Subcutaneous abdominal adipose tissue (tissue), 5 donors: ENCODE measurements at regions not wholly inside any gene's neighbourhood (a gene's known extent, or its start where the extent isn't known, plus 50 kb on each side); places are given as distances from the start of the nearest gene placed in this dataset.

Experiments used
- H3K27ac ChIP-seq: one replicate; pipeline ENCODE4 v1.7.0; 2013; ENCODE audit warnings: low read depth, mild to moderate bottlenecking, inconsistent platforms, low read length, moderate library complexity
- H3K27me3 ChIP-seq, 5 donors: one replicate each; pipeline ENCODE4 v1.7.0; 2013; ENCODE audit warnings: low read length in 5 of 5, inconsistent platforms in 1 of 5; ENCODE audit not compliant: control insufficient read depth in 5 of 5, insufficient read depth in 4 of 5
- H3K36me3 ChIP-seq, 5 donors: one replicate each; pipeline ENCODE4 v1.7.0; 2013; ENCODE audit warnings: low read length in 5 of 5; ENCODE audit not compliant: control insufficient read depth in 5 of 5, insufficient read depth in 5 of 5
- H3K4me1 ChIP-seq, 5 donors: one replicate each; pipeline ENCODE4 v1.7.0; 2013; ENCODE audit warnings: low read length in 5 of 5, mild to moderate bottlenecking in 3 of 5, moderate library complexity in 1 of 5; ENCODE audit not compliant: control insufficient read depth in 5 of 5, insufficient read depth in 5 of 5
- H3K4me3 ChIP-seq, 5 donors: one replicate each; pipeline ENCODE4 v1.7.0; 2013; ENCODE audit warnings: low read length in 5 of 5, low read depth in 1 of 5
- H3K9ac ChIP-seq, 5 donors: one replicate each; pipeline ENCODE4 v1.7.0; 2013; ENCODE audit warnings: low read length in 5 of 5, mild to moderate bottlenecking in 4 of 5, moderate library complexity in 3 of 5
- H3K9me3 ChIP-seq, 5 donors: one replicate each; pipeline ENCODE4 v1.7.0; 2013; ENCODE audit warnings: low read length in 5 of 5; ENCODE audit not compliant: control insufficient read depth in 5 of 5
- donor health status: healthy.
- donor health status: healthy.
- donor health status: healthy.
- donor health status: healthy.
- donor health status: healthy.

DNA sequence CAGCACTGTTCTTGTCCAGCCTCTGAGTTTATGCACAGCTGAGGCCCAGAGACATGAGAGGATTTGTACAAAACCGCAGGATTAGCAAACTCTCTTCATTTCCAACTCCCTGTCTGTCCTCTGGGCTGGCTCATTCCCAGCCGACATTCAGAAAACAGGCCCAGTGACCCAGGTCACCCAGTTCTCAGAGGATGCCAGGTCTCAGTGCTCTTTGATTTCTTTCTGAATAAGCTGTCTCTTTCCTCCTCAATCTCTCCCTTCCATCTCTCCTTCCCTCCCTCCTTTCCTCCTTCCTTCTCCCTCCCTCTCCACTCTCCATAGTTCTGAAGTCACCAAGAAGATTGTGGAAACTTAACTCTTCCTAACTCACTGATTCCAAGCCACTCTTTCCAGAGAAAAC, 372.7 kb upstream of the SULF2 start:
- H3K4me1 ChIP-seq: peaks cover 0 to 11% (median 3%) of the 10 kb centered on the region in 5 donors
- H3K36me3 ChIP-seq: no peaks in the 10 kb centered on the region
- peaks cover 0 to 8% (median 5%) of the 10 kb centered on the region in 5 donors for H3K9me3 ChIP-seq
- H3K27me3 ChIP-seq: peaks cover 0 to 11% (median 8%) of the 10 kb centered on the region in 5 donors
- no peak overlapping the region for H3K9ac ChIP-seq
- H3K27ac ChIP-seq: no peak overlapping the region
- H3K4me3 ChIP-seq: no peak overlapping the region

DNA sequence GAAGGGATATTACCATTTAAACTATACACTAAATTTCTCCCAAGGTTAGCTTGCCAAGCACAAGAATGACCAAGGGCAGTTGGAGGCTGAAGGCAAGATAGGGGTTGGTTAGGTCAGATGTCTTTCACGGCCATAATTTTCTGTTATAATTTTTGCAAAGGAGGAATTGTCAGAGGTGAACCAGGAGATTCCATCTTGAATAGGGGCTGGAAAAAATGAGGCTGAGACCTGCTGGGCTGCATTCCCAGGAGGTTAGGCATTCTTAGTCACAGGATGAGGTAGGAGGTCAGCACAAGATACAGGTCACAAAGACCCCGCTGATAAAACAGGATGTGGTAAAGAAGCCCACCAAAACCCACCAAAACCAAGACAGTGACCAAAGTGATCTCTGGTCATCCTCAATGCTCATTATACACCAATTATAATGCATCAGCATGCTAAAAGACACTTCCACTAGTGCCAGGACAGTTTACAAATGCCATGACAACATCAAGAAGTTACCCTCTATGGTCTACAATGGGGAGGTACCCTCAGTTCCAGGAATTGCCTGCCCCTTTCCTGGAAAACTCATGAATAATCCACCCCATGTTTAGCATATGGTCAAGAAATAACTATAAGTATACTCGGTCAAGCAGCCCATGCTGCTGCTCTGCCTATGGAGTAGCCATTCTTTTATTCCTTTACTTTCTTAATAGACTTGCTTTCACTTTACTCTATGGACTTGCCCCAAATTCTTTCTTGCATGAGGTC, 371.8 kb upstream of the SULF2 start:
- no peak overlapping the region for H3K27ac ChIP-seq
- H3K27me3 ChIP-seq: peaks cover 0 to 16% (median 12%) of the 10 kb centered on the region in 5 donors
- no peak overlapping the region for H3K4me3 ChIP-seq
- peaks cover 0 to 11% (median 3%) of the 10 kb centered on the region in 5 donors for H3K4me1 ChIP-seq
- no peak overlapping the region for H3K9ac ChIP-seq
- peaks cover 0 to 8% (median 5%) of the 10 kb centered on the region in 5 donors for H3K9me3 ChIP-seq
- no peaks in the 10 kb centered on the region for H3K36me3 ChIP-seq

DNA sequence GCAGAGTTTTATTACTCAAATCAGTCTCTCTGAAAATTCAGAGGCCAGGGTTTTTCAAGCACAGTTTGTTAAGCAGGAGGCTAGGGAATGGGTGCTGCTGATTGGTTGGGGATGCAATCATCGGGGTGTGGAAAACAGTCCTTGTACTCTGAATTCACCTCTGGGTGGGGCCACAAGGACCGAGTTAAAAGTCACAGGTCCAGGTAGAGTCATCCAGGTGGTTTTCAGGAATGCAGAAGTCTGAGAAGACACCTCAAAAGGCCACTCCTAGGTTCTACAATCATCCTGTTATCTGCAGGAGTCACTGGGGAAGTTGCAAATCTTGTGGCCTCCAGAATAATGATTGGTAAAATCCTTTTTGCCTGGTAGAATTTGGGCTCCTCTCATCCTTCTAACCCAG, 371.2 kb upstream of the SULF2 start:
- H3K27ac ChIP-seq: no peak overlapping the region
- H3K4me3 ChIP-seq: no peak overlapping the region
- H3K9me3 ChIP-seq: peaks cover 0 to 8% (median 5%) of the 10 kb centered on the region in 5 donors
- H3K9ac ChIP-seq: no peak overlapping the region
- no peaks in the 10 kb centered on the region for H3K36me3 ChIP-seq
- H3K27me3 ChIP-seq: peaks cover 0 to 16% (median 12%) of the 10 kb centered on the region in 5 donors
- peaks cover 0 to 11% (median 3%) of the 10 kb centered on the region in 5 donors for H3K4me1 ChIP-seq

DNA sequence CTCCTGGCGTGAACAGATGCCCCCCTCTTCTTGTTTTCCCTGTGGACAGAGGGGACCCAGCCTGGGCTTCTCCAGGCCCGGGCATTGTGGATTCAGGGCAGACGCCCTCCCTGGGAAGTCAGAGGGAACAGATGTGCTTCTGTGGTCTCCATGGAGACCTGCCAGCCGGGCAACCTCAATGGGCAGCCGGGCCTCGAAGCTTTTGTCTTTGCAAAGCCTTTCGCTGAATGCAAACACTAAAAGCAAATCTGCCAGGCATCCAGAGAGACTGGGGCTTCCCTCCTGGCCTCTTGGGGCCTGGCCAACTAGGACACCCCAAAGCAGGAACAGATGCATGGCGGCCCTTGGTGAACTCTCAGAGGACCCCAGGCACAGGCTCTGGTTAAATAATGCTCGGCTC, 370.0 kb upstream of the SULF2 start:
- H3K4me3 ChIP-seq: no peak overlapping the region
- H3K4me1 ChIP-seq: peaks cover 0 to 11% (median 3%) of the 10 kb centered on the region in 5 donors
- peaks cover 0 to 8% (median 5%) of the 10 kb centered on the region in 5 donors for H3K9me3 ChIP-seq
- no peak overlapping the region for H3K27ac ChIP-seq
- H3K9ac ChIP-seq: no peak overlapping the region
- no peaks in the 10 kb centered on the region for H3K36me3 ChIP-seq
- peaks cover 0 to 12% (median 12%) of the 10 kb centered on the region in 5 donors for H3K27me3 ChIP-seq

DNA sequence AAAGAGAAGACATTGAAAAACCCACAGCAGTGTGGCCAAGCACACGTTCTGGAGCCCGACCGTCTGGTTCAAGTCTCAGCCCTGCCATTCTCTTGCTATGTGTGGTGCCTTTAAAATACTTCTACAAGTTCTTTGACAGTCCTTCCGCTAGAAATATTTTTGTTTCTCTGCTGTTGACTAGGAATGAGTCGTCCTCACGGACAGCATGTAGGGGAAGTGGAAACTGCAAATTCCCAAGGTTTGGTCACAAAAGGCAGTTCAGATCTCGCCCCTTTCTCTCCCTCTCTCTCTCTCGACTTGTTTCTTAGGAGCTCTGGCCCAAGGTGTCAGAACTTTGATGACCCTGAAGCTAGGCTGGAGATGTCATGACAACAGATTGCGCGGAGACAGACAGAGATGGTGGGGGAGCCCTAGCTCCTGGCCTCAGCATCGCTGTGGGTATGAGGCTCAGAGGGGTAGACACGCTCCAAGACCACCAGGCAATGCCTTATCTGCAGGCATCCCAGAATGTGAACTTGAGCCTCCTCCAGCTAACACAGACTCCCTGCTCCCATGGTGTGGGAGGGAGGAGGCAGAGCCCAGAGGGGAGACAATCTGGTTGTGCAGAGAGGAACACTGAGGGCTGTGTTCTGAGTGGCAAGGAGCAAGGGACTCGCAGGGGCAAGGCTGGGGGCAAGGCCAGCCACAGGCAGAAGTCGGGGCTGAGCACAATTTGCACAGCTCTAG, 368.9 kb upstream of the SULF2 start:
- no peak overlapping the region for H3K4me3 ChIP-seq
- H3K36me3 ChIP-seq: no peaks in the 10 kb centered on the region
- peaks cover 0 to 8% (median 5%) of the 10 kb centered on the region in 5 donors for H3K9me3 ChIP-seq
- no peak overlapping the region for H3K27ac ChIP-seq
- H3K9ac ChIP-seq: no peak overlapping the region
- H3K27me3 ChIP-seq: peaks cover 0 to 12% (median 6%) of the 10 kb centered on the region in 5 donors
- peaks cover 0 to 11% (median 3%) of the 10 kb centered on the region in 5 donors for H3K4me1 ChIP-seq

DNA sequence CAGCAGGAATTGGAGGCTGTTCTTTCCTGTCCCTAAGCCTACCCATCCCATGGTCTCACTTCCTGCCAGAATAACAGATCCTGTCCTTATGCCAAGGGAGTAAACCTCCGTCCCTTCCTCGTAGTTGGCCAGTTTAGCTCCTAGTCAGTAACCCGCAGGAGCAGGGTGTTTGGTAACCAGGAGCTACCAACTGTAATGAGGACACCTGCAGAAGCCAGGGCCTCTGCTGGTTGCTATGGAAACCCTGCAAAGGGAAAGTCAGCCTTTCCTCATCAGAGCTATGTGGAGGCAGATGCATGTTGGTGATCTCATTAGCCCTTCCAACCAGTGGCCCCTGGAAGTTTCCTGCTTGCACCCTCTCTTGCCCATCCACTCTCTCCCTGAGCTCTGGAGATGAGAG, 368.2 kb upstream of the SULF2 start:
- Histone ChIP-seq H3K4me1 (peaks cover 0 to 8% (median 3%) of the 10 kb centered on the region in 5 donors), H3K36me3 (no peaks in the 10 kb centered on the region), H3K9ac (no peak overlapping the region), H3K27ac (no peak overlapping the region), H3K27me3 (peaks cover 0 to 12% (median 5%) of the 10 kb centered on the region in 5 donors), H3K9me3 (peaks cover 0 to 8% (median 5%) of the 10 kb centered on the region in 5 donors), H3K4me3 (no peak overlapping the region)

DNA sequence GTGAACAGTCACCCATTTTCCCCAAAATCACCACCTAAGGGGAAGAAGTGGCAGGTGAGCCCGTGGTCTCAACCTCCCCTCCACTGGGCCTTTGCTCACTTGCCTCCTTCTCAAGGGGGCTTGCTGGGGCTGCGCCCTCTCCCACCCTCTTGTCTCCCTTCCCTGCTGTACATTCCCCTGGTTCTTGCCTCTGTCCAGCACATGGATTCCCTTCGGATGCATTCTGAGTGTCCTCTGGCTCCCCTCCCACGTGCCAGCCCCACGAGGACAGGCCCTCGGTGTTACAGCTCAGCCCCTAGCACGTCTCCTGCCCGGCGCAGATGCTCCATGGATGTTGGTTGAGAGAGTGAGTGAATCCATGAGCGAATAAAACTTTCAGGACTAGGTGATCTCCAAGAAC, 367.8 kb upstream of the SULF2 start:
- peaks cover 0 to 7% (median 3%) of the 10 kb centered on the region in 5 donors for H3K4me1 ChIP-seq
- H3K4me3 ChIP-seq: no peak overlapping the region
- peaks cover 0 to 8% (median 5%) of the 10 kb centered on the region in 5 donors for H3K9me3 ChIP-seq
- H3K27ac ChIP-seq: no peak overlapping the region
- H3K27me3 ChIP-seq: peaks cover 0 to 12% (median 5%) of the 10 kb centered on the region in 5 donors
- no peaks in the 10 kb centered on the region for H3K36me3 ChIP-seq
- no peak overlapping the region for H3K9ac ChIP-seq

- no peak overlapping the region for H3K27ac ChIP-seq
- peaks cover 0 to 16% (median 9%) of the 10 kb centered on the region in 5 donors for H3K27me3 ChIP-seq
- H3K9me3 ChIP-seq: no peaks in the 10 kb centered on the region
- no peaks in the 10 kb centered on the region for H3K36me3 ChIP-seq
- no peak overlapping the region for H3K4me3 ChIP-seq
- H3K4me1 ChIP-seq: peaks cover 0 to 4% (median 0%) of the 10 kb centered on the region in 5 donors
- H3K9ac ChIP-seq: no peak overlapping the region
Measured at GRCh38 chr20:48150568-48150967, 365.3 kb upstream of the SULF2 start.

DNA sequence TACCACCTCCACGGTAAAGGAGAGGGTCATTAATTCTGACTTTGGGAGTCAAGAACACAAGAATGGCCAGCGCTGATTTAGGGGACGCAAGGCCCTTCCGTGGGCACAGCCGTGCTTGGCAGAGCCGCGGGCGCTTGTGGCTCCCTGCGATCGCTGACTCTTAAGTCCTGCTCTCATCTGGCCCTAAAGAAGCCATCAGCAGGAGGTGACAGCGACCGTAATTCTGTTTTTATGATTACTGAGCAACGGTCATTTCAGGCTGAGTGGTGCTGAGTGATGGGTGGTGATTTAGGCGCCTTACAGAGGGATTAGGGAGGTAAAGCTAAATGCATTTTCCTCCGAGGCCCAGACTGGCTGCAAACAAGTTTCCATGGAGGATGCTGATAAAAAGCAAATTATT, 364.6 kb upstream of the SULF2 start:
- Histone ChIP-seq H3K36me3 (no peaks in the 10 kb centered on the region), H3K4me1 (peaks cover 0 to 4% (median 0%) of the 10 kb centered on the region in 5 donors), H3K4me3 (no peak overlapping the region), H3K27ac (no peak overlapping the region), H3K27me3 (peaks cover 0 to 16% (median 9%) of the 10 kb centered on the region in 5 donors), H3K9ac (no peak overlapping the region), H3K9me3 (no peaks in the 10 kb centered on the region)
